ENCODE measurements at regions not wholly inside any gene's neighbourhood (a gene's known extent, or its start where the extent isn't known, plus 50 kb on each side); places are given as distances from the start of the nearest gene placed in this dataset.

GRCh38 chr5:5591567-5591966 lies 169.1 kb downstream of the ICE1 start:
- no peak for DNase-seq (ENCODE audit: low read depth in 3 of 3)

GRCh38 chr5:5589857-5590256 lies 167.4 kb downstream of the ICE1 start:
- DNase-seq (ENCODE audit: low read depth in 3 of 3): no peak

- no peak for DNase-seq (ENCODE audit: low read depth in 3 of 3)
These were observed 166.7 kb downstream of the ICE1 start for GRCh38 chr5:5588887-5589826.

- no peak for DNase-seq (ENCODE audit: low read depth in 3 of 3)
These were observed 165.9 kb downstream of the ICE1 start for GRCh38 chr5:5588386-5588785.

- no peak for DNase-seq (ENCODE audit: low read depth in 3 of 3)
These were observed 165.0 kb downstream of the ICE1 start for GRCh38 chr5:5587474-5587873.

- no peak for DNase-seq (ENCODE audit: low read depth in 3 of 3)
These were observed 164.2 kb downstream of the ICE1 start for GRCh38 chr5:5586721-5587120.

GRCh38 chr5:5585751-5586341 lies 163.4 kb downstream of the ICE1 start:
- no peak for DNase-seq (ENCODE audit: low read depth in 3 of 3)

- no peak for DNase-seq (ENCODE audit: low read depth in 3 of 3)
These were observed 162.3 kb downstream of the ICE1 start for GRCh38 chr5:5584751-5585150.

- no peak for DNase-seq (ENCODE audit: low read depth in 3 of 3)
These were observed 161.8 kb downstream of the ICE1 start for GRCh38 chr5:5584236-5584745.

- no peak for DNase-seq (ENCODE audit: low read depth in 3 of 3)
These were observed 161.4 kb downstream of the ICE1 start for GRCh38 chr5:5583832-5584231.

- DNase-seq (ENCODE audit: low read depth in 3 of 3): no peak
These were observed 160.7 kb downstream of the ICE1 start for GRCh38 chr5:5583023-5583765.

GRCh38 chr5:5581080-5581479 lies 158.6 kb downstream of the ICE1 start:
- no peak for DNase-seq (ENCODE audit: low read depth in 3 of 3)

GRCh38 chr5:5576744-5577143 lies 154.3 kb downstream of the ICE1 start:
- no peak for DNase-seq (ENCODE audit: low read depth in 3 of 3)

GRCh38 chr5:5575461-5575860 lies 153.0 kb downstream of the ICE1 start:
- no peak for DNase-seq (ENCODE audit: low read depth in 3 of 3)

GRCh38 chr5:5573798-5574380 lies 151.4 kb downstream of the ICE1 start:
- no peak for DNase-seq (ENCODE audit: low read depth in 3 of 3)

- no peak for DNase-seq (ENCODE audit: low read depth in 3 of 3)
These were observed 150.7 kb downstream of the ICE1 start for GRCh38 chr5:5572976-5573797.

GRCh38 chr5:5572010-5572865 lies 149.8 kb downstream of the ICE1 start:
- DNase-seq (ENCODE audit: low read depth in 3 of 3): no peak

- no peak for DNase-seq (ENCODE audit: low read depth in 3 of 3)
These were observed 148.2 kb downstream of the ICE1 start for GRCh38 chr5:5570646-5571045.

GRCh38 chr5:5564898-5565297 lies 142.4 kb downstream of the ICE1 start:
- no peak for DNase-seq (ENCODE audit: low read depth in 3 of 3)

- no peak for DNase-seq (ENCODE audit: low read depth in 3 of 3)
These were observed 137.5 kb downstream of the ICE1 start for GRCh38 chr5:5560016-5560415.

Measured in stimulated activated CD4-positive, alpha-beta T cell treated with anti-CD3 and anti-CD28 coated beads, TNF-alpha, amount 100 ng/mL, for 48 hours (primary cell).